SK-N-SH (cell line): ENCODE measurements at regions not wholly inside any gene's neighbourhood (a gene's known extent, or its start where the extent isn't known, plus 50 kb on each side); places are given as distances from the start of the nearest gene placed in this dataset.

Source experiments
- CHD2 ChIP-seq: fragments of 150-350 bp; IDR thresholded peaks from 2 replicates; pipeline ENCODE4 v1.6.1; 2018; ENCODE audit warnings: low read length; ENCODE audit not compliant: partially characterized antibody
- CTCF ChIP-seq: fragments of 200-600 bp; sonication (generic); IDR thresholded peaks from 2 replicates; pipeline ENCODE4 v1.6.1; 2017; ENCODE audit warnings: antibody characterized with exemption, mild to moderate bottlenecking, moderate library complexity
- ELF1 ChIP-seq: IDR thresholded peaks from 2 replicates; pipeline ENCODE4 v1.4.0; 2012
- EP300 ChIP-seq, 2 experiments: IDR thresholded peaks; 2 replicates each; pipeline versions ENCODE4 v1.4.0 to v1.6.1; 2012; ENCODE audit warnings: borderline replicate concordance in 1 of 2, low read depth in 1 of 2, low read length in 1 of 2
- FOXM1 ChIP-seq: IDR thresholded peaks from 2 replicates; pipeline ENCODE4 v1.4.0; 2012; ENCODE audit warnings: low read depth, mild to moderate bottlenecking
- MAX ChIP-seq: IDR thresholded peaks from 2 replicates; pipeline ENCODE4 v1.4.0; 2012; ENCODE audit warnings: low read depth
- MXI1 ChIP-seq: IDR thresholded peaks from 2 replicates; pipeline ENCODE4 v1.6.1; 2012; ENCODE audit warnings: mild to moderate bottlenecking, low read depth, low read length, improper control_type of control experiment
- POLR2AphosphoS5 ChIP-seq: IDR thresholded peaks from 2 replicates; pipeline ENCODE4 v1.6.1; 2012; ENCODE audit warnings: low read depth, low read length
- RAD21 ChIP-seq: IDR thresholded peaks from 2 replicates; pipeline ENCODE4 v1.6.1; 2012; ENCODE audit warnings: mild to moderate bottlenecking, low read length
- SIN3A ChIP-seq: IDR thresholded peaks from 2 replicates; pipeline ENCODE4 v1.6.1; 2012; ENCODE audit warnings: low read depth, mild to moderate bottlenecking, low read length, moderate library complexity, borderline replicate concordance
- TCF12 ChIP-seq: IDR thresholded peaks from 2 replicates; pipeline ENCODE4 v1.4.0; 2012
- TEAD4 ChIP-seq: IDR thresholded peaks from 2 replicates; pipeline ENCODE4 v1.4.0; 2012; ENCODE audit warnings: mild to moderate bottlenecking, borderline replicate concordance; ENCODE audit not compliant: insufficient read depth
- USF2 ChIP-seq: fragments of 150-350 bp; IDR thresholded peaks from 2 replicates; pipeline ENCODE4 v1.6.1; 2017; ENCODE audit warnings: antibody characterized with exemption, low read length, low read depth, borderline replicate concordance

- no peak for TF ChIP-seq CTCF
- TF ChIP-seq USF2 = no peak
- no peak for TF ChIP-seq ELF1
- TF ChIP-seq SIN3A = no peak
- TF ChIP-seq RAD21 = no peak
- TF ChIP-seq POLR2AphosphoS5 = no peak
- no peak for TF ChIP-seq MXI1
- no peak for TF ChIP-seq EP300 (IDR thresholded peaks at IDR 0.05; ENCODE audit: borderline replicate concordance in 1 of 2, low read depth in 1 of 2, low read length in 1 of 2)
- TF ChIP-seq FOXM1 = no peak
- no peak for TF ChIP-seq TCF12
- no peak for TF ChIP-seq CHD2
- no peak for TF ChIP-seq MAX
- no peak for TF ChIP-seq TEAD4
These were observed 112.7 kb downstream of the MTERF1 start for GRCh38 chr7:91767820-91768219.
